CD4-positive, alpha-beta T cell (primary cell): ENCODE measurements at regions not wholly inside any gene's neighbourhood (a gene's known extent, or its start where the extent isn't known, plus 50 kb on each side); places are given as distances from the start of the nearest gene placed in this dataset.
"Not testable (repeated sequence)": the region's sequence is repeated elsewhere in the genome, so short reads cannot be mapped to it uniquely, and the experiment has no call there.

Experiments
- ATAC-seq: fragments of 200-7000 bp; cut with Tn5 transposase; one replicate; pipeline ENCODE4 v1.10.0; 2022; ENCODE audit warnings: mild to moderate bottlenecking; ENCODE audit not compliant: poor library complexity
- CTCF ChIA-PET: fragments of 350-600 bp; sonication (Branson Sonifier 250); formaldehyde crosslinking; loops from one replicate; lab custom pipeline; 2021; ENCODE audit warnings: antibody characterized with exemption, inconsistent platforms; lab: Charles Lee
- POLR2A ChIA-PET: fragments of 350-600 bp; sonication (Branson Sonifier 250); formaldehyde crosslinking; loops from one replicate; lab custom pipeline; 2021; ENCODE audit warnings: antibody characterized with exemption, inconsistent platforms; lab: Charles Lee
- DNase-seq, 14 experiments: peaks; one replicate each; pipeline ENCODE4 v3.0.0-alpha.2; 2013 to 2020; ENCODE audit warnings: mixed read lengths in 2 of 14
- H3K27ac ChIP-seq, 2 donors: one replicate each; pipeline versions ENCODE4 v1.5.1 to v1.7.0; 2013; ENCODE audit warnings: low read length in 2 of 2, low read depth in 1 of 2, mild to moderate bottlenecking in 1 of 2
- H3K27me3 ChIP-seq, 2 experiments: 1 replicate in 1 of 2; 2 replicates in 1 of 2; pipeline versions ENCODE4 v1.6.1 to v1.7.0; 2013; ENCODE audit warnings: low read length in 2 of 2, control low read depth in 1 of 2, mild to moderate bottlenecking in 1 of 2, moderate library complexity in 1 of 2; ENCODE audit not compliant: insufficient read depth in 2 of 2, control insufficient read depth in 1 of 2
- H3K36me3 ChIP-seq: one replicate; pipeline ENCODE4 v1.6.1; 2013; ENCODE audit warnings: low read length, control low read depth; ENCODE audit not compliant: insufficient read depth
- H3K4me1 ChIP-seq: one replicate; pipeline ENCODE4 v1.6.1; 2013; ENCODE audit warnings: low read length, control low read depth; ENCODE audit not compliant: insufficient read depth
- H3K4me3 ChIP-seq: one replicate; pipeline ENCODE4 v1.5.1; 2013; ENCODE audit warnings: mild to moderate bottlenecking, low read length, moderate library complexity
- H3K9me3 ChIP-seq, 2 experiments: 1 replicate in 1 of 2; 2 replicates in 1 of 2; pipeline versions ENCODE4 v1.6.1 to v1.7.0; 2013; ENCODE audit warnings: low read length in 2 of 2, mild to moderate bottlenecking in 2 of 2, control low read depth in 1 of 2, moderate library complexity in 1 of 2; ENCODE audit not compliant: control insufficient read depth in 1 of 2, insufficient read depth in 1 of 2
- H3K27ac Mint-ChIP-seq: one replicate; pipeline ENCODE4 v1.8.0; 2020; ENCODE audit warnings: mixed read lengths
- H3K27me3 Mint-ChIP-seq: one replicate; pipeline ENCODE4 v1.8.0; 2021; ENCODE audit warnings: mixed read lengths
- H3K36me3 Mint-ChIP-seq: one replicate; pipeline ENCODE4 v1.8.0; 2021; ENCODE audit warnings: low read depth, mixed read lengths
- H3K4me1 Mint-ChIP-seq: one replicate; pipeline ENCODE4 v1.8.0; 2021; ENCODE audit warnings: low read depth, mixed read lengths
- H3K4me3 Mint-ChIP-seq: one replicate; pipeline ENCODE4 v1.8.0; 2020; ENCODE audit warnings: mild to moderate bottlenecking, mixed read lengths
- H3K9me3 Mint-ChIP-seq: one replicate; pipeline ENCODE4 v1.8.0; 2020; ENCODE audit warnings: mixed read lengths
- CTCF ChIP-seq: fragments of 200-600 bp; IDR thresholded peaks from one replicate; pipeline ENCODE4 v1.8.0; 2022; ENCODE audit warnings: antibody characterized with exemption, mild to moderate bottlenecking
- intact Hi-C, 2 experiments: fragments of 100-400 bp; cut with DNase I in 1 of 2; cut with micrococcal nuclease in 1 of 2; formaldehyde crosslinking; loops; one replicate each; pipeline versions ENCODE4 v1.15.1 to v1.9.0; 2023 to 2025; cut with DNase I, micrococcal nuclease

- Histone ChIP-seq H3K27me3 (no peaks in the 10 kb centered on the region), H3K4me3 (no peak overlapping the region), H3K4me1 (no peaks in the 10 kb centered on the region), H3K36me3 (no peaks in the 10 kb centered on the region), H3K27ac (no peak overlapping the region), H3K9me3 (no peaks in the 10 kb centered on the region)
- no peak overlapping the region for H3K27ac Mint-ChIP-seq
- DNase-seq (no peak), ATAC-seq (no peak)
- H3K9me3 Mint-ChIP-seq: peaks cover 15% of the 10 kb centered on the region
- CTCF ChIA-PET: no interaction called here
- intact Hi-C loops: no loop called here
- POLR2A ChIA-PET: no interaction called here
- TF ChIP-seq CTCF: no peak
- H3K4me1 Mint-ChIP-seq: no peaks in the 10 kb centered on the region
- no peaks in the 10 kb centered on the region for H3K27me3 Mint-ChIP-seq
- H3K36me3 Mint-ChIP-seq: no peaks in the 10 kb centered on the region
- no peak overlapping the region for H3K4me3 Mint-ChIP-seq
Measured at GRCh38 chr6:61168878-61169277, 1117.1 kb downstream of the KHDRBS2 start.

GRCh38 chr6:61149039-61149438, 1137.0 kb downstream of the KHDRBS2 start:
- H3K4me3 ChIP-seq, CTCF ChIA-PET, POLR2A ChIA-PET, ATAC-seq, intact Hi-C loops, H3K27me3 Mint-ChIP-seq, H3K4me3 Mint-ChIP-seq, H3K27ac ChIP-seq, H3K4me1 Mint-ChIP-seq, DNase-seq, H3K27ac Mint-ChIP-seq, H3K27me3 ChIP-seq, H3K36me3 ChIP-seq, H3K36me3 Mint-ChIP-seq, H3K9me3 ChIP-seq, H3K9me3 Mint-ChIP-seq, H3K4me1 ChIP-seq: not testable (repeated sequence)

- DNase-seq: not testable (repeated sequence)
Measured at GRCh38 chr6:61142261-61142660, 1143.8 kb downstream of the KHDRBS2 start.

GRCh38 chr6:61134028-61134427, 1152.0 kb downstream of the KHDRBS2 start:
- DNase-seq (no peak), ATAC-seq (no peak)
- no peak for TF ChIP-seq CTCF
- CTCF ChIA-PET: no interaction called here
- H3K9me3 Mint-ChIP-seq: peaks cover 2% of the 10 kb centered on the region
- Histone ChIP-seq H3K27ac (no peak overlapping the region), H3K36me3 (no peaks in the 10 kb centered on the region), H3K4me1 (no peaks in the 10 kb centered on the region), H3K27me3 (no peaks in the 10 kb centered on the region), H3K4me3 (no peak overlapping the region), H3K9me3 (peaks cover 0 to 10% of the 10 kb centered on the region in 2 experiments)
- no peaks in the 10 kb centered on the region for H3K4me1 Mint-ChIP-seq
- no peak overlapping the region for H3K4me3 Mint-ChIP-seq
- no peak overlapping the region for H3K27ac Mint-ChIP-seq
- POLR2A ChIA-PET: no interaction called here
- intact Hi-C loops: no loop called here
- no peaks in the 10 kb centered on the region for H3K27me3 Mint-ChIP-seq
- no peaks in the 10 kb centered on the region for H3K36me3 Mint-ChIP-seq

More at GRCh38 chr6:61142261-61142660, 1143.8 kb downstream of the KHDRBS2 start:
- H3K9me3 Mint-ChIP-seq, H3K27ac ChIP-seq, ATAC-seq, H3K27ac Mint-ChIP-seq, H3K4me3 ChIP-seq, intact Hi-C loops, H3K27me3 ChIP-seq, H3K4me1 ChIP-seq, H3K4me1 Mint-ChIP-seq, H3K36me3 ChIP-seq, CTCF ChIA-PET, H3K36me3 Mint-ChIP-seq, H3K9me3 ChIP-seq, POLR2A ChIA-PET, H3K4me3 Mint-ChIP-seq, H3K27me3 Mint-ChIP-seq: not testable (repeated sequence)

GRCh38 chr6:61114185-61114584, 1171.8 kb downstream of the KHDRBS2 start:
- H3K36me3 Mint-ChIP-seq, H3K27ac Mint-ChIP-seq, H3K4me1 ChIP-seq, ATAC-seq, H3K27me3 ChIP-seq, H3K36me3 ChIP-seq, H3K27ac ChIP-seq, H3K4me3 Mint-ChIP-seq, POLR2A ChIA-PET, H3K27me3 Mint-ChIP-seq, CTCF ChIA-PET, H3K4me1 Mint-ChIP-seq, DNase-seq, H3K9me3 ChIP-seq, intact Hi-C loops, H3K4me3 ChIP-seq: not testable (repeated sequence)
- peaks cover 10% of the 10 kb centered on the region for H3K9me3 Mint-ChIP-seq

GRCh38 chr6:61107914-61108313, 1178.1 kb downstream of the KHDRBS2 start:
- H3K27ac ChIP-seq, DNase-seq, CTCF ChIA-PET, intact Hi-C loops, H3K27ac Mint-ChIP-seq, H3K27me3 Mint-ChIP-seq, ATAC-seq, POLR2A ChIA-PET, H3K27me3 ChIP-seq, H3K9me3 ChIP-seq, H3K36me3 ChIP-seq, H3K4me1 Mint-ChIP-seq, H3K4me3 Mint-ChIP-seq, H3K4me1 ChIP-seq, H3K9me3 Mint-ChIP-seq, H3K4me3 ChIP-seq, H3K36me3 Mint-ChIP-seq: not testable (repeated sequence)
